HG02798 (cell line): ENCODE measurements at regions not wholly inside any gene's neighbourhood (a gene's known extent, or its start where the extent isn't known, plus 50 kb on each side); places are given as distances from the start of the nearest gene placed in this dataset.

Source experiments
- ATAC-seq: cut with Tn5 transposase; IDR thresholded peaks from one replicate; pipeline ENCODE4 v1.9.1; 2021; ENCODE audit warnings: mild to moderate bottlenecking; ENCODE audit not compliant: unreplicated experiment, poor library complexity

DNA sequence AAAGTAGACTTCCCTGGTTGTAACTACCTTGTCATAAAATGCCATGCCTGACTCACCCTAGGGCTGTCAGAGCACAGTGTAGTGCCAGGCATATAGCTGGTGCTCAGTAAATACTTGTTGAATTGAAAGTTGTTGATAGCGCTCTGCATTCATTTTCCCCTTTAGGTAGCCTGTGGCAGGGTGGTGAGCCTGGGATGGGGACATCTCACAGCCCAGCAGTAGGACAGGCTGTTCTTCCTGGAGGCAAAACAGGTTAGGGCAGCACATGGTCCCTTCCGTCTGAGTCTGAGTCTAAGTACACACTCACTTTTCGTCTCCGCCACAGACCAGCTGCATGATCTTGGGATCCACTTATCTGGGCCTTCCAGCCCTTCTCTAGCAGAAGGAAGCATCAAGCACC is 401.9 kb downstream of the ZSWIM6 start:
- no peak for ATAC-seq

DNA sequence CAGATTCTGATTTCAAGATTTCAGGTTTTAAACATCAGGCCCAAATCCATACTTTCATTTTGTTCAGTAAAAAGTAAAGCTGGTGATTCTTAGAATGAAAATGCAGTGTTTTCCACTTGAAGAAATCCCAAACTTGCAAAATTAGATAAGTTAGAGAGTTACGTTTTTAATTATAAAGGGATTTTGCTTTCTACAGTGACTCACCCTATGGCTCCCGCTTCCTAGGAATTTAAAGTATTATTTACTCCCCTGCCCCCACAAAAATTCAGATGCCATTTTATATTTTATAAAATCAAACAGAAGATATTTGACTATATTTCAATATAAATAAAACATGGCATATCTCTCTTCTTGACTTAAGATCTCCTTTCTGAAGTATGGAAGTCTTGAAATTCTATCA is 402.9 kb downstream of the ZSWIM6 start:
- ATAC-seq, result no peak

DNA sequence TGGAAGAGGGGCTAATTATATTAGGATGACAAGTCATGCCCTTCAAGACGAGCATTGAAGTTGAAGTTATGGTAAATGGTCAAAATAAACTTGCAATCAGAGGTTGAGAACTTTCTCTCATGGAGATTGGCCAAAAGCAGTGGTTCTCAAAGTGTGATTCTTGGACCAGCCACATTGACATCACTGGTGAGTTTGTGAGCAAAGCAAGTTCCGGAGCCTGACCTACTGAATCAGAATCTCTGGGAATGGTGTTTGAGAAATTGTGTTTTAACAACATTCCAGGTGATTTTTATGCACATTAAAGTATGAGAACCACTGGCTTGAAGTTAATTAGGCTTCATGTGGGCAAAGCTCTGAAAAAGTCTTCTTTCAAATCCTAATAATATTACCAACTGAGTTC is 403.5 kb downstream of the ZSWIM6 start:
- no peak for ATAC-seq

DNA sequence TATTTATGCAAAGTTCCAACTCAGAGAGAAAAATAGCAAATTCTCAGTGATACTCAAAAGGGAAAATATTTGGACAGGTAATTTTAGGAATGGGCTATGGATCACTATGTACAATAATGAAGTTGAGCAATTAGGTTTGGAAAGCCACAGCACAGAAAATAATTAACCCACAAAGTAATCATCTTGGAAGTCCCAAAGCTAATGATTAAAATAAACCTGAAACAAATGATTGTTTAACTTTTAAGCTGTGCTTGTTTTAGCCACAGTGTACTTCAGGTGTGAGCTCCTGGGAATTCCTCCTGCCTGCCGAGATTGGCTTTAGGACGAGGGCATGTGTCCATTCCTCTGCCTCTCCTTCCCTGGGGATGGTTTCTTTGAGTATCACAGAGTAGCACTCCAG is 403.9 kb downstream of the ZSWIM6 start:
- no peak for ATAC-seq

GRCh38 chr5:61737301-61737963 is 405.4 kb downstream of the ZSWIM6 start:
- ATAC-seq, result no peak

- ATAC-seq, result no peak
Measured at GRCh38 chr5:61737964-61738340, 405.9 kb downstream of the ZSWIM6 start.

GRCh38 chr5:61738446-61738845 is 406.4 kb downstream of the ZSWIM6 start:
- no peak for ATAC-seq

DNA sequence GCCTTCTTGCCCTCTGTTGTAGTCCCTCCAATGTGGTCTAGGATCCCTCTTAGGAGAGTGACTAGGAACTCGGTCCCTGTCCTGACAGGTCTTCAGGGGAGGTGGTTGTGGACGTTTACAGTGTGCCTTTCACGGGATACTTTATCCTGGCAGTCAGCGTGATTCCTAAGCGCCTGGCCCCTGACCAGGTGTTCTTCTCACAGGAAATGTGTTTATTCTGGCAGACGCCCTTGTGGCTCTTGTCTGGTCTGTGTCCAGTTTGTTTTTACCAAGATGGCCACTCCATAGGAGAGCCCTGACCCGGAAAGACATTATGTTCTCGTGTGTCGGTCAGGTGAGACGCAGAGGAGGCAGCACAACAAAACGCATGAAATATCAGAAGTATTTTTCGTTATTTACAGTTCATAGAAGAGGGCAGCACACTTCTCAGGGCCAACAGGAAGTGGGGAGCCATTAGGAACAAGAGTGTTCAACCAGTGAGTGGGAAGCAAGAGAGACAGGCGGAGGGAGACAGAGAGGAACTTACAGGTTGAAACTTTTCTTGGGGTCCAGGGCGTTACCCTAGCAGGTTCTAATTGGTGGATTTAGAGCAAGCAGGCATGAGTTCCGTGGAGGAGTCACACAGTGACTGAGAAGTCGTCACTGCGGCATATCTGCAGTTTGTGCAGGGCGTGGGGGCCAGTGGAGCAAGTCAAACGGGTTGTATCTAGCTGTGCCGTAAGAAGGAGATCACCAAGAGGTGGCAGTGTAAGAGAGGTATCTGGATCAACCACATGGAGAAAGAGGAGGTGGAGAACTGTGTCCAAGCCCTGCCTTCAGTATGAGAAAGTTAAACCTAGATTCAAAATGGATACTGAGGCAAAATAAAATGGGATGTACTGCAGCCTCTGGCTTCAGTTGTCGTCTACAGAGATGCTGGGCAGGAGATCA is 412.9 kb downstream of the ZSWIM6 start:
- ATAC-seq, result no peak

DNA sequence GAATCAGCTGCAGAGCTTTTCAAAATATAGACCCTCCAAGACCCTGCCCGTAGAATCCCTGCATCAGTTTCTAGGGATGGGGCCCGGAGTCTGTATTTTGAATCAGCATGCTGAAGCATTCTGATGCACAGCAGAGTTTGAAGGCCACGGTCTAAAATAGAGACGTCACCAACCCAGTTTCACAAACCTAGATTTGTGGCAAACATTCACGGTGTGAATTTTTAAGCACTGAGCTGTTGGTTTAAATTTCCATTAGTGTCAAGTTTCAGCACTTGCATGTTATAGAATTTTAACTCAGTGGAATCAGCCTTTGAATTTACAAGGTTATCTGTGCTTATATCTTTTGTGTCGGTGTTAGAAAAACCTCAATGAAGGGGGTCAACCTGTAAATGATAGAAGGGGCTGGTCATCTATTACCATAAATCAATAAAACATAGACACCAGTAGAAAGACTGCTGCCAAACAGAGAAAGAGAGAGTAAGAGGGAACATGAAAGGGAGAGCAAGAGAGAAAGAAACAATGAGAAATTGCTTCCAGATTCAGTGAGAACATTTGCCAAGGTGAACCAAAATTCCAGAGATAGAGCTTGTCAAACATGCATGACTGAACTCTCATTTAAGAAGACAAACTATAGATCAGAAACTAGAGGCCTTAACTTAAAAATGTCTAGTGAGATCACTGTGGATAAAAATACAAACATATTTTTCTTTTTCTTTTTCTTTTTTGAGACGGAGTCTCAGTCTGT is 414.9 kb downstream of the ZSWIM6 start:
- ATAC-seq, result no peak

- no peak for ATAC-seq
Measured at GRCh38 chr5:61748121-61748520, 416.1 kb downstream of the ZSWIM6 start.

- ATAC-seq, result no peak
Measured at GRCh38 chr5:61748651-61749050, 416.6 kb downstream of the ZSWIM6 start.

GRCh38 chr5:61752588-61752987 is 420.5 kb downstream of the ZSWIM6 start:
- ATAC-seq, result no peak

DNA sequence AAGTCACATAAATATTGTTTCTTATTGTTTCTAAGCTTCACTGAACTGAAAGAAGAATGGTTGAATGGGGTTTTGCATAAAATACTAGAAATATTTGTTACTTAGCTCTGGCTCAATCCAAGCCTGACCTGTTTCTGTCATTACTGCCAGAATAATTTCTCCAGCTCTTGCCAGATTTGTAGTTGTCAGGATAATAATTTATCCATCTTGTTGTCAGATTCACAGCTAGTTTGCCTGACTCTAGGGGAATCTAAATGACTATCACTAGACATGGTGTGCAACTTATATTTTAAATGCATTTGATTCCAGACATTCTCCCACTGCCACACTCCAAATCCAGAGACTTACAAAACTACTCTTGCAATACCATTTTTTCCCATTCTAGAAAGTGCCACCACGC is 422.7 kb downstream of the ZSWIM6 start:
- no peak for ATAC-seq

DNA sequence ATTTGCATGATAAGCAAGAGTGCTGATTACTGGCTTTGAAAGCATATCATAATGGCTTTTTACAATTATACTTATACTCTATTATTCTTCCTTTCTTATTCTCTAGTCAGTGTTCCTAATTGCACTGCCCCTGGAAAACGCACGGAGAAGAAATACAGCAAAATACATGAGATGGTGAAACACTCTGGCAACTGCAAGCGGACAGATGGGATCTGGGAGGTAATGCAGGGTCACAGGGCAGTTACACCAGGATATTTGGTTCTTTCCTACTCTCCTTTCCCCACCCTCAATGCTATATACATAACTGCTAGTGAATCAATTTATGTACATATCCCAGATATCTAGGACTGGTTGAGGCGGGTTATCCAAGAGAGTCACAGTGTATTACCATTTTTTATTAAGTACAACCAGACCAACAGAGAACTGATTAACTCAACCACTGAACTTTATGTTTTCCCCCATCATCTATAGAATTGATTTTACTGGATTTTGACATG is 423.7 kb downstream of the ZSWIM6 start:
- ATAC-seq, result no peak

GRCh38 chr5:61758711-61759110 is 426.7 kb downstream of the ZSWIM6 start:
- ATAC-seq, result no peak

GRCh38 chr5:61765471-61765870 is 433.4 kb downstream of the ZSWIM6 start:
- ATAC-seq, result no peak

DNA sequence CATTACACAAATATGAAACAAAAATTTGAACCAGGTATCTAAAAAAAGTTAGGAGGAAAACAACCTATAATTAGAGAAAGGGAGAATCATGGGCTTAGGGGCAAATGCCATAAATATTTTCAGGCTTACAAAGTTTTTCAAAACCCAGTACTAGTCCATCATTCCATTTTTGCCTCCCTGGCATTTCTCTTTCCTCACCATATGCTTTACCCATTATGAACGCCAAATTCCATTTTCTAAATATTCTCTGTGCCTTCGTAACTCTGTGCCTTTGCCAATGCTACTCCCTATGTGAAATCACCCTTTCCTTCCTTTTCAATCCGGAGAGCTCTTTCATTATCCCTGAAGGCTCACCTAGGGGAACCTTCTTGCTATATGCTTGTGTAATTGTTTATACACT is 434.1 kb downstream of the ZSWIM6 start:
- no peak for ATAC-seq

GRCh38 chr5:61767231-61768080 is 435.4 kb downstream of the ZSWIM6 start:
- ATAC-seq, result no peak

DNA sequence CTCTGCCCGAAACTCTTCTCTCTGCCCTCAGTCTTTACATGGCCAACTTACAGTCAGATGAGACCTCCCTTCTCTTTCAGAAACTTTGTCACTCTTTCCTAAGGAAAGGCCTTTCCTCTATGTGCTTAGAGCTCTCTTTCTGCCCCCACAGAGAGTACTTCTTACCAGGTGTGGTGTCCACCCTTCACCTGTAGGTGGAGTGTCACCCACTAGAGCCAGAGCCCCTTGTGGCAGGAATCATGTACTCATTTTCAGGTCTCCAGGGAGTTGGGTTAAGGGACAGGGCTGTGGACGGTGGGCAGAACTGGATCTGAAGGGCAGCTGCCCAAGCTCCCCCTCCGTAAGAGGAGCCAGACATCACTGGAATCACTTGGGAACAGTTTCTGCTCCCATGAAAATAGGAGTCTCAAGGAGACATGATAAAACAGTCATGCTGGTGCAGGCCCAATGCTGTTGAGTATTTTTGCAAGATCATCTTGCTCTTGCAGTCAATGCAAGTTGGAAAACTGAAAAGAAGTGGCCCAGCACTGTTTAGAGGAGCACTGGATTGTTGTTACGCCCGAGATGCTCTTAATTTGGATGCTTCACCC is 436.7 kb downstream of the ZSWIM6 start:
- ATAC-seq, result peak; percentile 88

- no peak for ATAC-seq
Measured at GRCh38 chr5:61771062-61771461, 439.0 kb downstream of the ZSWIM6 start.
